Gastroesophageal sphincter (tissue), 4 donors: ENCODE measurements at regions not wholly inside any gene's neighbourhood (a gene's known extent, or its start where the extent isn't known, plus 50 kb on each side); places are given as distances from the start of the nearest gene placed in this dataset.

ENCODE experiments used
- ATAC-seq: fragments of 150-250 bp; one replicate; pipeline ENCODE4 v1.9.1; 2016; ENCODE audit warnings: mild to moderate bottlenecking, moderate library complexity
- H3K27ac ChIP-seq, 4 donors: fragments of 200-600 bp; sonication (generic) in 3 of 4; 1 replicate in 3 of 4; 2 replicates in 1 of 4; pipeline ENCODE4 v1.5.1; 2016 to 2019
- H3K27me3 ChIP-seq: fragments of 200-600 bp; sonication (generic); one replicate; pipeline ENCODE4 v1.5.1; 2019
- H3K36me3 ChIP-seq, 2 donors: fragments of 200-600 bp; sonication (generic); one replicate each; pipeline ENCODE4 v1.5.1; 2019; ENCODE audit warnings: control low read depth in 1 of 2
- H3K4me1 ChIP-seq, 3 donors: fragments of 200-600 bp; sonication (generic); 1 replicate in 2 of 3; 2 replicates in 1 of 3; pipeline ENCODE4 v1.5.1; 2016 to 2019; ENCODE audit warnings: control low read depth in 2 of 3
- H3K4me3 ChIP-seq, 2 donors: fragments of 200-600 bp; sonication (generic); one replicate each; pipeline ENCODE4 v1.5.1; 2019; ENCODE audit warnings: mild to moderate bottlenecking in 1 of 2, moderate library complexity in 1 of 2
- H3K9me3 ChIP-seq, 3 donors: fragments of 200-600 bp; sonication (generic); one replicate each; pipeline ENCODE4 v1.5.1; 2017 to 2019; ENCODE audit warnings: control low read depth in 2 of 3
- EP300 ChIP-seq: sonication (generic); formaldehyde crosslinking; IDR thresholded peaks from one replicate; pipeline ENCODE4 v1.6.1; 2017; ENCODE audit warnings: antibody characterized with exemption, mild to moderate bottlenecking
- POLR2A ChIP-seq, 2 donors: fragments of 450-650 bp; IDR thresholded peaks; one replicate each; pipeline ENCODE4 v1.6.1; 2017; ENCODE audit warnings: antibody characterized with exemption in 2 of 2, mild to moderate bottlenecking in 2 of 2, moderate library complexity in 1 of 2
- POLR2AphosphoS5 ChIP-seq: sonication (generic); formaldehyde crosslinking; IDR thresholded peaks from one replicate; pipeline ENCODE4 v1.6.1; 2017; ENCODE audit warnings: antibody characterized with exemption
- WGBS, 2 donors: methylation state at CpG; one replicate each; pipeline ENCODE4 v1.1.5; 2018; ENCODE audit warnings: low coverage in 1 of 2; 5-methylcytosine and 5-hydroxymethylcytosine counted together
- TF ChIP-seq, protein P1 (sequence below), 4 experiments: fragments of 200-600 bp in 2 of 4; fragments of 450-650 bp in 2 of 4; sonication (generic) in 1 of 4; IDR thresholded peaks; one replicate each; pipeline ENCODE4 v1.5.1; 2017 to 2019; ENCODE audit warnings: antibody characterized with exemption in 4 of 4, mild to moderate bottlenecking in 2 of 4, moderate library complexity in 2 of 4

DNA sequence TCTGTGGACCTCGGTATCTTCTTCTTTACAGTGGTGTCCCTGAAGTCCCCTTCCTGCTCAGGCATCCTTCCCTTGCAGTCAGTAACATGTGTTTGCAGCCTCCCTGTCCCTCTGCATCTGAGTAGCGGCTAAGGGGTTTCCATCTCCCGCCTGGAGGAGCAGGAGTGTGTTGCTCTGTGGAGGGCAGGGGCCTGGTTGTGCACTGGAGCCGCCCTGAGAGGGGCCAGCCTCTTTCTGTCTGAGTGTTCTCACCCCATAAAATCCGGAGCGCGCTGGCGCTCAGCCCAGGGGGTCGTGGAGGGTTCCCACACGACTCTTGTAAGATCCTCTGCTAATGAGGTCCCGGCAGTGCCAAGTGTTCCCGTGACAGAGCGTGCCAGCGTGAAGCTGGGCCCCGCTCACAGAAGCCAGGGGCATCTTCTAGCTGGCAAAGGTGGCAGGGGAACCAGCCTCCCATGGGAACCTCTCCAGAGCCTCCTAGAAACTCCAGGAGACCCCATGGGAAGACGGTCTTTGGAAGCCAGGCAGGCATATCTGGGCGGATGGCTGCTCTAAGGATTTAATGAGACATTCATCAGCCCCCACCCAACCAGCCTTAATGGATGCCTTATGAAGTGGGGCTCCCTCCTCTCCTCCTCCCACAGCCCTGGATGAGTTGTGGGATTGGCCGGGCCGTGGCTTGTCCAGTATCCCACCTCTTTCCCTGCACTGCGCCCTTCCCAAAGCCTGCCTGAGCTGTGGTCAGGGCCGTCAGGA, 91.4 kb upstream of the GSE1 start:
- 75 to 80% methylated on average over 5 of the region's 21 CpGs for WGBS, 2 donors
- no peaks in the 10 kb centered on the region for H3K36me3 ChIP-seq
- H3K4me1 ChIP-seq: peaks cover 0 to 34% (median 8%) of the 10 kb centered on the region in 3 donors
- H3K9me3 ChIP-seq: no peaks in the 10 kb centered on the region
- no peaks in the 10 kb centered on the region for H3K27me3 ChIP-seq
- H3K27ac ChIP-seq: no peak overlapping the region
- TF ChIP-seq POLR2AphosphoS5: no peak
- TF ChIP-seq EP300: no peak
- TF ChIP-seq POLR2A (IDR thresholded peaks at IDR 0.05): no peak
- TF ChIP-seq, protein P1, sequence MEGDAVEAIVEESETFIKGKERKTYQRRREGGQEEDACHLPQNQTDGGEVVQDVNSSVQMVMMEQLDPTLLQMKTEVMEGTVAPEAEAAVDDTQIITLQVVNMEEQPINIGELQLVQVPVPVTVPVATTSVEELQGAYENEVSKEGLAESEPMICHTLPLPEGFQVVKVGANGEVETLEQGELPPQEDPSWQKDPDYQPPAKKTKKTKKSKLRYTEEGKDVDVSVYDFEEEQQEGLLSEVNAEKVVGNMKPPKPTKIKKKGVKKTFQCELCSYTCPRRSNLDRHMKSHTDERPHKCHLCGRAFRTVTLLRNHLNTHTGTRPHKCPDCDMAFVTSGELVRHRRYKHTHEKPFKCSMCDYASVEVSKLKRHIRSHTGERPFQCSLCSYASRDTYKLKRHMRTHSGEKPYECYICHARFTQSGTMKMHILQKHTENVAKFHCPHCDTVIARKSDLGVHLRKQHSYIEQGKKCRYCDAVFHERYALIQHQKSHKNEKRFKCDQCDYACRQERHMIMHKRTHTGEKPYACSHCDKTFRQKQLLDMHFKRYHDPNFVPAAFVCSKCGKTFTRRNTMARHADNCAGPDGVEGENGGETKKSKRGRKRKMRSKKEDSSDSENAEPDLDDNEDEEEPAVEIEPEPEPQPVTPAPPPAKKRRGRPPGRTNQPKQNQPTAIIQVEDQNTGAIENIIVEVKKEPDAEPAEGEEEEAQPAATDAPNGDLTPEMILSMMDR (IDR thresholded peaks at IDR 0.05): no peak
- H3K4me3 ChIP-seq: no peak overlapping the region
- no peak for ATAC-seq

DNA sequence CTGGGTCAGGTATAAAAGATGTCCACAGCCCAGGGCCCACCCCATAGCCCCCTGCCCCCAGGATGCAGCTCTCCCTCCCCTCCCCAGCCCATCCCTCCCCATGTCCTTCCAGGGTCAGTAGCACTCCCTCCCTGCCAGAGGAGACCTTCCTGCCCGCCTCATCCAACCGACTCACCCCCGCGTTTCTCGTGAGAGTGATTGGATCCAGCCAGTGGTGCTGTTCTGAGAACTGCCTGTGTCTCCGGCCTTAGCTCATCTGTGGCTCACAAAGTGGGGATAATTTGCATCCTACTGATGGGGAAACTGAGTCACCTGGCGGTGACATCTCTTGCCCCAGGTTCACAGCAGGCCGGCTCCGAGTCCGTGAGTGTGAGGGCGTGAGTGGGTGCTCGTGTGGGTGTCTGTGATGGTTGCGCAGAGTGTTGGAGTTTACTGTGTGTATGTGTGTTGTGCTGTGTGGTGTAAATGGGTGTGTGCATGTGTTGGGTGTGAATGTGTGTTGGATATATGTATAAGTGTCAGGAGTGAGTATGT, 90.7 kb upstream of the GSE1 start:
- ATAC-seq: no peak
- Histone ChIP-seq H3K36me3 (no peaks in the 10 kb centered on the region), H3K9me3 (no peaks in the 10 kb centered on the region), H3K4me3 (no peak overlapping the region), H3K4me1 (peaks cover 0 to 34% (median 8%) of the 10 kb centered on the region in 3 donors), H3K27ac (no peak overlapping the region), H3K27me3 (no peaks in the 10 kb centered on the region)
- 92% methylated on average over 5 of the region's 13 CpGs; no CpG with 5 or more reads in 1 of the 2 donors for WGBS, 2 donors
- TF ChIP-seq, protein P1 (IDR thresholded peaks at IDR 0.05): no peak
- TF ChIP-seq EP300 (no peak), POLR2AphosphoS5 (no peak), POLR2A (IDR thresholded peaks at IDR 0.05) (no peak)

DNA sequence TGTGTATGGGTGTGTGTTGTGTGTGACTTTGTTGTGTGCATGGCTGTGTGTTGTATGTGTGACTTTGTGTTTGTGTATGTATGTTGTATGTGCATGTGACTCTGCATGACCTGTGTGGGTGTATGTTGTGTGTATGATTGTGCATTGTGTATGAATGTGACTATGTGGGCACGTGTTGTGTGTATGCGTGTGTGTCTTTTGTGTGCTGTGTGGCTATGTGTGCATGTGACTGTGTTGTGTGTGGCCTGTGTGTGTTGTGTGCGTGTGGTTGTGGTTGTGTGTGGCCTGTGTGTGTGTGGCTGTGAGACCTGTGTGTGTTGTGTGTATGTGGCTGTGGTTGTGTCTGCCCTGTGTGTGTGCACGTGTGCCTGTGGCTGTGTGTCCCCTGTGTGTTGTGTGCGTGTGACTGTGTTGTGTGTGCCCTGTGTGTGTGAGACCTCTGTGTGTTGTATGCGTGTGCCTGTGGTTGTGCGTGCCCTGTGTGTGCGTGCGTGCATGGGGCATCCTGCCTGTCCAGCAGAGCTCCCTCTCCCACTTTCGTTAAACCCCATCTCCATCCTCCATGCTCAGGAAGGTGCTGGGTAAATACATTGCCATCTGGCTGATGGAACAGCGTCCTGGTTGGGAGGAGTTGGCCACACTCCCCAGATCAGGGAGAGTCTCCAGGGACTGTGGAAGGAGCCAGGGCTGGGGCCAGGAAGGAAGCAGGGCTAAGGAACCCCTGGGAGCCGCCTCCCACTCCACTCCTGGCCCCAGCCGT, 90.1 kb upstream of the GSE1 start:
- Histone ChIP-seq H3K36me3 (no peaks in the 10 kb centered on the region), H3K9me3 (no peaks in the 10 kb centered on the region), H3K27me3 (no peaks in the 10 kb centered on the region), H3K27ac (no peak overlapping the region), H3K4me1 (peaks cover 0 to 34% (median 8%) of the 10 kb centered on the region in 3 donors), H3K4me3 (no peak overlapping the region)
- 65 to 91% methylated on average over 4 of the region's 13 CpGs for WGBS, 2 donors
- TF ChIP-seq, protein P1 (IDR thresholded peaks at IDR 0.05): no peak
- TF ChIP-seq EP300 (no peak), POLR2AphosphoS5 (no peak), POLR2A (IDR thresholded peaks at IDR 0.05) (no peak)
- peak; percentile 38 for ATAC-seq

GRCh38 chr16:85523602-85524364, 89.3 kb upstream of the GSE1 start:
- TF ChIP-seq EP300: no peak
- TF ChIP-seq, protein P1 (IDR thresholded peaks at IDR 0.05): no peak
- TF ChIP-seq POLR2AphosphoS5: no peak
- no peak for TF ChIP-seq POLR2A (IDR thresholded peaks at IDR 0.05)
- Histone ChIP-seq H3K27ac (no peak overlapping the region), H3K4me1 (peaks cover 0 to 34% (median 8%) of the 10 kb centered on the region in 3 donors), H3K4me3 (no peak overlapping the region), H3K27me3 (no peaks in the 10 kb centered on the region), H3K9me3 (no peaks in the 10 kb centered on the region), H3K36me3 (no peaks in the 10 kb centered on the region)
- WGBS, 2 donors: 85% methylated on average over 5 of the region's 22 CpGs; no CpG with 5 or more reads in 1 of the 2 donors
- peak; percentile 22 for ATAC-seq
